GM19239 (cell line): ENCODE measurements at regions not wholly inside any gene's neighbourhood (a gene's known extent, or its start where the extent isn't known, plus 50 kb on each side); places are given as distances from the start of the nearest gene placed in this dataset.

ENCODE experiments used
- DNase-seq: peaks from one replicate; pipeline ENCODE4 v3.0.0; 2011; ENCODE audit warnings: low spot score; ENCODE audit not compliant: insufficient read length
- FAIRE-seq: peaks from 2 replicates; lab custom pipeline; 2011; peaks lifted over from hg19 to GRCh38; lab: Jason Lieb, UNC

DNA sequence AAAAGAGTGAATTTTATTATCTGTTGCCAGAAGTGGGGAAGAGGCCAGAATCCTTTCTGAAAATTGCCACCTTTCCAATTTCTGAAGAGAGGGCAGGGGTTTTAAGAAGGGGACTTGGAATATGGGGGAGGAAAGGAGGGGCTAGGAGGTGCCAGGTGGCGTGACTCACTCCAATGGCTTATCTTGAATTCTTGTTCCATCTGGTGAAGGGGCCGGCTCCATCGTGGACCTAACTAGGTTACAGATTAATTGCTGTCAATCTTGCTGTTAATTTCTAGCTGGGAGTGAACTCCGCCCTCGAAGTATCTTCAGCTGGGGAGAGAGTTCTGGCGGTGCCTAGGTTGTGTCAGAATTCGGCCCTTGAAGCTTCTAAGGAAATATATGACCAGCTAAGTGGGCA lies 138.7 kb downstream of the YTHDC2 start:
- DNase-seq (no peak), FAIRE-seq (no peak)

DNA sequence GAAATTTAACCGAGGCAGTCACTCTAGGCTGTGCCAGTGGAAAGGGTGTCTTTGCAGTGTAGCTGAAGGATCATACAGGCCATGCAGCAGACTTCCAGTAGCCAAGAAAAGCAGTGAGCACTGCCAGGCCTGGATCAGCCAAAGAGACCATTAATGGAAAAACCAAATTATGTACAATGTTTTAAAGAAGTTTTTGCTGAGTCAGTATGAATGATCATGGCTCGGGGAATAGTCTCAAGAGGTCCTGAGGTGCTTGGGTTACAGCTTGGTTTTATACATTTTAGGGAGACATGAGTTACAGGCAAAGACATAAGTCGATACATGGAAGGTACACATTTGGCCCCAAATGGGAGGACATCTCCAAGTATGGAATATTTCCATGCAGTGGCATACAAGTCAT lies 141.3 kb downstream of the YTHDC2 start:
- DNase-seq, result no peak
- FAIRE-seq, result no peak

DNA sequence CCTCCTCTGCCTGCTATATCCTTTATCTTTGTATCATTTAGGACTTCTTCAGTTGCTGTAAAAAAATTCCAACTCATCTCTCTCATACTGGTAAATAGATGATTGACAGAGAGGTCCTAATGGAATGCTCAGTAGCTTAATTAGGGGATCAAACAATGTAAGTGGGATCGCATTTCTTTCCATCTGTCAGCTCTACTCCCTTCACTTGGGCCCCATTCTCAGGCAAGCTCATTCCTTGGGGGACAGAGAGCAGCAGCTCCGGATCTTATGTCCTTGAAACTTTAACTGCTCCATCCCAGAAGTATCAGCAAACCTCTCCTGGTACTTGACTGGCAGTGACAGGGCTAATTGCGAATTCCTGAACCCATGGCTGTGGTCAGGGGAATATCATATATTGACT lies 146.7 kb downstream of the YTHDC2 start:
- no peak for DNase-seq
- FAIRE-seq, result no peak

DNA sequence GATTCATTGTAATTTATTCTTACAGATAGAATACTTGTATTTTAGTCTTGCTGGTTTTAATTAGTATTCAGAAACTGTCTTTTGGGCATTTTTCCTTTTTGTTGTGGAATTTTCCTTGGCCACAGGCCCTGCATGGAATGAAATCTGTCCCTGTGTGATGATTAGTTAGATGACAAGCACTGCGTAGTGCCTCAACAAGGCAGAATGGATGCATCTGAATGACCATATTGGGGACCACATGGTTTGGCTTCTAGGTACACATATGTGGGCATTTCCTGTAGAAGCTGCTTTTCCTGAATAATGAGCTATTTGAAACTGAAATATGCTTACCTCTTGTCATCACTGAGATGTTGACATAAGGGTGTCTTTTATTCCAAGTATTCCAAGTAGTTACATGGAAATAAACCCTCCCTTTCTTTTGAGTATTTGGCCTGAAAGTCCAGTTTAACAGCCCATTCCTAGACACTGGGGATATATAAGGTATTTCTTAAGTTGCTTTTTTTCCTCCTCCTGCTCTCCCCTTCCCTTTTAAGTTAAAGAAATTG lies 147.3 kb downstream of the YTHDC2 start:
- DNase-seq, result no peak
- FAIRE-seq, result no peak

DNA sequence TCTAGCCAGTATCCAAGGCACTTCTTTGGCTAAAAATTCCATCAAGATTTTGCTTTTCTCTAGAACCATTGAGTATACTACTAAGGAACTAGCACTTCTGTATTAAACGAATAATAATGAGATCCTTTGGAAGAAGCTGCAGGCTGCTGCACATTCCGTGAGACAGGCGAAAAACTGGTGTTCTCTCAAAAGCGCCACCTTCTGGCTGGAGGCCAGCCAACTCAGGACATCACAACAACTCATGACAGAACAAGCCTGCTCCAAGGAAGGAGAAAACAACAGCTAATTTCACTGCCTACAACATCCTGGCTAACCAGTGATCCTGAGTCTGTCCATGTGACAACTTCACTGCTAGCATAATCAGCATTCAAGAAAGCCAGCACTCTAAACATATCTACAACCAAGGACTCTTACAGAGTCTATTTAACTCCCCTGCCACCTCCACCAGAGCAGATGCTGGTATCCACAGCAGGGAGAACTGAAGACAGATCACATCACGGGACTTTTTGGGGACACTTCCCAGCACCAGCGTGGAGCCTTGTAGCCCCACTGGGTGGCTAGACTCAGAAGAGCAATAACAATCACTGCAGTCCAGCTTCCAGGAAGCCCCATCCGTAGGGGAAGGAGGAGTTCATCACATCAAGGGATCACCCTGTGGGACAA lies 150.5 kb downstream of the YTHDC2 start:
- peak; percentile 4 for DNase-seq
- peak; percentile 47 for FAIRE-seq

DNA sequence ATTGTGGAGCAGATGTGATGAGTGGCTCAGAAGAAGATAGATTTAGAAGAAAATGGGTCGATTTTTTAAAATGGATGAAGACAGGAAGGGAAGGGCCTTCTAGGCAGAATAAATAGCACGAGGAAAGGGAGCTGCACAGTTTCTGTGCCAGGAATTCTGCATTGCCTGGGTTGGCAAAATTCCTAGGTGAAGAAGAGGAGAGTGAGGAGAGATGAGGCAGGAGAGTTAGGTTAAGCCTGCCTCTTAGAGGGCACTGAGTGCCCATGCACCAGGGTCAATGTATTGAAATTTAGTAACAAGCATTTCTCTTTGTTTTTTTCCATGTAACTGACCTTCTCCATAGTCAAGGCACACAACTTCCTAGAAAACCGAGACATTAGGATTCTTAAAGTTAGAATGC lies 159.5 kb downstream of the YTHDC2 start:
- FAIRE-seq (no peak), DNase-seq (no peak)

DNA sequence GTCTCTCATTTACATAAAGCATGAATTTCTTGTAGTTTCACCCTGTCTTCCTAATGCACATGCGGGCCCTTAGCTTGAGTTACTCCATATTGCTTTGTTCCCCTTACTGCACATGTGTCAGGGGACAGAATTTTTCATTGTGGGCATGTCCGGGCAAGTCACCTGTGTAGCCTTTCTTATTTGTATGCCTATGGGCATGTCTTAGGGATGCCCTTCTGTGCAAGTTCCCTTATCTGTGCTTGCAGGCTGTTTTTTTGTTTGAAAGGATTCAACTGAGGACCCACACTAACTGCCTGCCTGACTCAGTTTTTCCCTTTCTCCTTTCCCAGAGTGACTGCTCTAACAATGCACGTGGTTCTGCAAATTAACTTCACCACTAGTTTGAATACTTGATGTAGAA lies 161.7 kb downstream of the YTHDC2 start:
- no peak for FAIRE-seq
- no peak for DNase-seq

DNA sequence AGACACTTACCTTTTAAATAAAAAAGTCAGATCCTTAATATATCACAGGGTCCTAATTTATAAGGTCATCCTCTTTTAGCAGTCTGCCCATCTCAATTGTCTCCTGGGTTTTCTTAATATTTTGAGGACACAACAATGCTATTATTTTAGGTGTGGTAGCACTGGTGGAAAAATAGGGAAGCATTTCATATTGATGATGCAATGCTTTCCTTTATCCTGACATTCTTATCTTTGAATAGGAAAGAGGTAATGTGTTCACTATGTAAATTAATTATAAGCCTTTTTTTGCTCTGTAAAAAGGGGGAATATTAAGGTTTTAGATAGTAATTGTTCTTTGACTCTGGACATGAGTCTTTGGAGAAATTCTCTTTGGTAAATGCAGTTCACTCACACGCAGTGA lies 164.7 kb downstream of the YTHDC2 start:
- no peak for FAIRE-seq
- no peak for DNase-seq

DNA sequence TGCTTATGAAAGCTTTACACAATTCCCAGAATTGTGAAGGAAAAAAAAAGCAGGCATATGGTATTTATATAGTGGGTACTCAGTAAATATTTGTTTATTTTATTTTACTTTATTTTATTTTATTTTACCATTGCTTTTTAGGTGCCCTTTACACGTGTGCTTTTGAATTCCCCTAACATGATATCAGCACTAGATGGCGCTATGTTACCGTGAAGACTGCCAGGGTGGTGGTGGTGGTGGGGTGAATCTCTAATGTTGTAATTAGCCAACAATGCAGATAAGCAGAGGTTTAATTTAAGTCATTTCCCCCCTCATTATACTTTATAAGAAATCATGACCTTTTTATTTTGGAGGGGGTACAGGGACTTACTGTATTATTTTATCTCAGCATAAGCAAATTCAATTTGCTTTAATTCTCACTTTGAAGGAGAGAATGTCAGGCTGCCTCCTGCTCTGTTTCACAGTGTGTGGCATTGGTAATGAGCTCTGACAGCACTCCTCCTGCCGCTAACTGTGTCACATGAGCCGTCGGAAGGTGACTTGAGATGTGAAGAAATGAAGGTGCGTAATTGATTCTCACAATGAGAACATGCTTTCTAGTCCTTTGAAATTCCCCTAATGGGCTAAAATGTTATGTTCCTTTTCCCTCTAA lies 165.6 kb downstream of the YTHDC2 start:
- peak; percentile 2 for DNase-seq

DNA sequence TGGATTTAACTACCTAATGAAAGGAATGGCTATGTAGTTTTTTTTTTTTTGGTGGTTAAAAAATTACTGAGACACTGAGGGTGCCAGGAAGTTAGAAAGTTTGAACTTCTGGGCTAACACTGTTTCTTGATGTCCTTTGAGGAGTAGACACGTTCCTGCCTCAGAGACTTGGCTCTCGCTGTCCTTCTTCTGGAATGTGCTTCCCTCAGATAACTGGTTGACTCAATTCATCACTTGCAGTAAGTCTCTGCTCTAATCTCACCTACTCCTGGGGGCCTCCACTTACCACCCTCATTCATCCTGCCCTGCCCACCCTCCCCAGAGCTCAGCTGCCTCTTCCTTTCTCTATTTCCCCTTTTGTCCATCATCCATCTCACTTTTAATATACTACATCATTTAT lies 167.0 kb downstream of the YTHDC2 start:
- DNase-seq (no peak), FAIRE-seq (no peak)

More for the DNA sequence above, 165.6 kb downstream of the YTHDC2 start:
- no peak for FAIRE-seq

DNA sequence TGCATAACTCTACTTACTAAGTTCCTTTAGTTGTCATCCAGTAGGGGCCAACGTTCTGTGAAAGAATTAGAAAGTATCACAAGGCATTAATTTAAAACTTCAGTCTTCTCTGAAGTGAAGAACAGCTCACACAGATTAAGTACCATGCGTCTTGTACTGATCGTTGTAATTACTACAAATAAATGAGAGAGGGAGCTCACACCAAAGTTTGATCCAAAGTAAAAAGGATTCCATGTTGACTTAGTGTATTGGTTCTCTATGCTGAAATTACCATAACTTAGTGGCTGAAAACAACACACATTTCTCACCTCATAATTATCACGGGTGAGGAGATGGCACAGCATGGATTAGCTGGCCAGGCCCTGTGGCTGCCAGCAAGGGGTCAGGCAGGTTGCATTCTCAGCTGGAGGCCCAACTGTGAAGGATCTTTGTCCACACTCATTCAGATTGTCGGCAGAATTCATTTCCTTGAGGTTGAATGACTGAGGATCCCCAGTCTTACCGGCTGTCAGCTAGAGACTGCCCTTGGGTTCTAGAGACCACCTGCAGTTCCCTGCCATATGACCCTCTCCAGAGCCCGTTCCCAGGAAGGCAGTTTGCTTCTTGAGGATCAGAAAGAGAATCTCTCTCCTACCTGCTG lies 169.1 kb downstream of the YTHDC2 start:
- DNase-seq (no peak), FAIRE-seq (no peak)

DNA sequence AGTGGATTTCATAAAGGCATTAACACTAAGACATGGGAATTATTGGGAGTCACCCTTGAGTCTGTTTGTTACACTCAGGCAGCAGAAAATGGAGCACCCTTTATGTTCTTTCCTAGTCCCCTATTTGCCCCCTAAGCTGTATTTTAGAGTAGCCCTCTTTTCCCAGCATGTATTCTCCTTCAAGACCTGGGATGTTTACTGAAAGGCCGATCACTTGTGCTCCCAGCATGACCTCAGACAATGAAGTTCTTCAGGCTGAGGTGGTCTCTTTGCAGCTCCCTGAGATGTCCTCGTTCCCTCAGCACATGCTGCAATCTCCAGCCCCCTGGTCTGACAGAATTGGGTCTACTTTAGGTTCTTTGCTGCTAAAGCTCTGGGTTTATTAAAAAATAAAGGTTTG lies 169.7 kb downstream of the YTHDC2 start:
- no peak for DNase-seq
- no peak for FAIRE-seq

DNA sequence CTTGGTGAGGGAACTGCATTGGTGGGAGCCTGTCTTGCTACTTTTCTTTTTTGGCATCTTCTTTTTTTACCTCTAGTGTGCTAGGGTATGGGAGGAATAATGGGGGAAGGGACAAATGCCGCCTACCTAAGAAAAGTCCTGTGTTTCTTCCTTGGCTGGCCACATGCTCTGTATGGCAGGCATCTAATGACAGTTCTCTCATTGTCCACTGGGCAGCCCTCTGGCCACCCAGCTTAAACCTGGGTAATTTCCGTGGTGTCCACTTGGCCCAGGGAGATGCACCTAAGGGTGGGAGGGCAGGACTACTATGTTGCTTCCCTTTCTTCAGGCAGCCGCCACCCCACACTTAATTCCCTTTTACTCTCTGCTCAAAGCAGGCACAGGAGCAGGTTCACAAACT lies 173.1 kb downstream of the YTHDC2 start:
- FAIRE-seq, result no peak
- DNase-seq, result no peak

DNA sequence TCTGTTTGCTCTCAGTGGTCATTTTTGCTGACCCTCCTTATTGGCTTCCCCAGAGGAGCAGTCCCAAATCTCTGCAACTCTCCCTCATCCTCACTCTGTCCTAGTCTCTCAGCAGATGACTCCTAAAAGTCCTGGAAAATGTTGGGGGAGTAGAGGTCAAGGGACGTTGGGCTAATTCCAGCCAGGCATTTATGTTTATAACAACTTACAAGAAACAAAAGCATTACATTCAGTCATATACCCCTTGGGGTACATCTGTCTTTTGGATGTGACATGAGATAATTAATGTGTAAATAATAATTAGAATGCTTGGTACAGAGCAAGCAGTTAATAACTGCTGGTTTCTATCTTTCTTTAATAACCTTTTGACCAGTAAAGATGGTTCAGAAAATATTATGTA lies 176.2 kb downstream of the YTHDC2 start:
- FAIRE-seq (no peak), DNase-seq (no peak)

DNA sequence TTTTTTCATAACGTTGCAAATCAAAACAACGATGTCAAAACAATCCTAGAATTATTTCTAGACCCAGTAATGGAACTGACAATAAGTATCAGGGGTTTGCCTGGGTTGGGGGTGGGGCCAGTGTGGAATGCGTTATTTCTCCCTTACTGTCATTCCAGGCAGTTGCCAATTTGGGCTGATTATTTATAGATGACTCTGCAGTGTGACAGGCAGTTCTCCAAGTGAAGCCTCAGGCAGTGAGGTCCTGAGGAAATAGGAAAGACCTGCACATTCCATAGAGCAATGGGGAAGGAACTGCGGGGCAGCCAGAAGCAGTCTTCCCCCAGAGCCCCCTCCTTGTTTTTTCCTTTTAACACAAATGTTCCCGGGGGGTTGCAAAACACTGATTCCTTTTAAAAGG lies 179.0 kb downstream of the YTHDC2 start:
- DNase-seq (no peak), FAIRE-seq (no peak)

DNA sequence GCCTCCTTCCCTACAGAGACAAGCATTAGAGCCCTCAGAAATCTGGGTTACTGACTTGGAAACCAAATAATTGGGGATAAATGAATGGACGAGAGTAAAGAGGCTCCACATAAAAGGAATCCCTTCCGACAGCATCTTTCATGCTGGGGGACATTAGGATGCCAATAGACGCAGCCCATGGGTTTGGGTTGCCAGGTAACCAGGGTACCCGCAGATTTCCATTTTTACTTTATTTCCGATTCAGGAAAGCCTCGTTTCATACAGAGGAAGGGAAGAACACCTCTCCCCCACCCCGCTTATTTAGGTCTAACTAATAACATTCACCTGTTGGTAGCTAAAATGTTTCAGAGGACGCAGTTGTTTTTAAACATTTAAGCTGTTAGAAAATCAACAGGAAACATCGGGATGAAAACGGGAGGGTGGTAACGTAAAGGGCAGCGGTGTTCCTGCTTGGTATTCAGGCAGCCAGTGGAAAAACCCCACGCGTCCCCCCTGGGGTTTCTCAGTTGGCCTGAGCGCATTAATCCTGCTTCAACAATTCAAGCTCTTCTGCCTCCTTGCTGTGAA lies 179.5 kb downstream of the YTHDC2 start:
- no peak for FAIRE-seq

DNA sequence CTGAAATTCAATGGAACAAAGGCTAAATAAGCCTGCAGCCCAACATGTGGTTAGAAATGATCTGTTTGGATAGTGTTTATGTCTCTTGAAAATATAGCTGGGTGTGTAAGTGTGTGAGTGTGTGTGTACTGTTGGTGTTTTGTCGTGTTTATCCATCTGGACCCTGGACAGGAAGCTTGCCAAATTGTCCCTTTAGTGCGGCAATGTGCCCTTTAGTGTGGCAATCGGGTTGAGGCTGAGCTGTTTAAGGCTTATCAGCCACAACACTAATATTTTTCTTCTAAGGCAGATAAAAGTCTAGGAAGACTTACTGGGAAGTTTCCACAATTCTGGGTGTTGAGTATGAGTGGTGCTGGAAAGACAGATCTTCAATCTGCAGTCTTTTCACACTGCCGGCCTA lies 180.2 kb downstream of the YTHDC2 start:
- FAIRE-seq, result no peak
- DNase-seq, result no peak

More for the DNA sequence above, 179.5 kb downstream of the YTHDC2 start:
- DNase-seq, result no peak

DNA sequence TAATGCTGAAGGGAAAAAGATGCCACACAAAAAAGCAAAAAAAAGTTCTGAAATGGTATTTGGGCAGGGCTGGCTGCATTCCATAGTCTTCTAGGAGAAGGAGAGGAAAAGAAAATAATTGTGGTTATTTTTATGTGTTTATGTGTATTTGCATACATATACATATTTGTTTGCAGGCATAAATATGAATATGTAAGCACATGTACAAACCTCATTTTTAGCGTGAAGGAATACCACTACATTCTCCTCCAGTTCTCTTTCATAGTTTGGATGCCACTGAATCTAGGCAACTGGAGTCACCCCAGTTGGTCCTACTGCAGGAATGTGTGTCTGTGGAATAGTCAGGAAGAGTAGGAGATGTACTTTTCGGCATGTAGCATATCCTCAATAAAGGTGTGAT lies 181.1 kb downstream of the YTHDC2 start:
- FAIRE-seq, result no peak
- DNase-seq, result no peak

DNA sequence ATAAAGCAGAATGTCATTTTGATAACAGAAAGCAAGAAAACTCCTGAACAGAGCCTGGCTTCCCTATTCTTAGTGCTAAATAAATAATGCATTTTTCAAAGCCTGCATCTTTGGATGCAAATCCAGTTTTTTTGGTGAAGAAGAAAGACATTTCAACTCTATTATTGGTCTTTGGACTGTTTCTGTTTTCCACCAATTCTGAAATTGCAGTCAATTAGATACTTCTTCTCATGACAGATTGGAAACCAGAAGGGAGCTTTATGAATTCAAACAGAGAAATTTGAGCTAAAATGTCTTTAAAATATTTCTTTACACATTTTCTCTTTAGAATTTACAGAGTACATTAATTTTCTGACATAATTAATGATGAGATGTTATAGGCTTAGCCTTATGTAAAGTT lies 189.8 kb downstream of the YTHDC2 start:
- no peak for DNase-seq

DNA sequence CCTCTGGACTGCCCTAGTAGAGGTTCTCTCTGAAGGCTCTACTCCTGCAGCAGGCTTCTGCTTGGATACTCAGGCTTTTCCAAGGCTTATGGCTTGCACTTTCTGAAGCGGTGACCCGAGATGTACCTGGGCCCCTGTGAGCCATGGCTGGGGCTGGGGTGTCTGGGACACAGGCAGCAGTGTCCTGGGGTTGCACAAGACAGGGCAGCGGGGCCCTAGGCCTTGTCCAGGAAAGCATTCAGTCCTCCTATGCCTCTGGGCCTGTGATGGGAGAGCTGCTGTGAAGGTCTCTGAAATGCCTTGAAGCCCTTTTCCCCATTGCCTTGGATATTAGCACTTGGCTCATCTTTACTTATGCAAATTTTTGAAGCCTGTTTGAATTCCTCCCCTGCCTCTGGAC lies 192.2 kb downstream of the YTHDC2 start:
- no peak for FAIRE-seq
- no peak for DNase-seq

More for the DNA sequence above, 189.8 kb downstream of the YTHDC2 start:
- no peak for FAIRE-seq

DNA sequence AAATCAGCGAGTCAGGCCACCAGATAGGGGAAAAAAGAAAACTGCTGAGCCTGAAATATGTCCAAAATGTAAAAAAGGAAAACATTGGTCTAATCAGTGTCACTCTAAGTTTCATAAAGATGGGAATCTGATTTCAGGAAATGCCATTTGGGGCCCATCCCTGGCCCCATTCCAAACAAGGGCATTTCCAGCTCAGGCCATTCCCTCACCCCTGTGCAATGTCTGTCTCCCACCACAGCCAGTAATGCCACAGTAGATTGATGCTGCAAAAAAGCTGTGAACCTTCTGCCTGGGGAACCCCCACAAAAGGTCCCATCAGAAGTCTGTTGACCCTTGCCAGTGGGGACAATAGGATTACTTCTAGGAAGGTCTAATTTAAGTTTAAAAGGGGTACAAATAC lies 199.6 kb downstream of the YTHDC2 start:
- no peak for DNase-seq
- FAIRE-seq, result no peak
